Mucosa of rectum (tissue), 2 donors: ENCODE measurements at regions not wholly inside any gene's neighbourhood (a gene's known extent, or its start where the extent isn't known, plus 50 kb on each side); places are given as distances from the start of the nearest gene placed in this dataset.

Experiments used
- H3K27ac ChIP-seq, 2 donors: one replicate each; pipeline ENCODE4 v1.7.0; 2013; ENCODE audit warnings: inconsistent platforms in 2 of 2, low read depth in 2 of 2, low read length in 2 of 2
- H3K27me3 ChIP-seq, 2 donors: one replicate each; pipeline ENCODE4 v1.7.0; 2013; ENCODE audit warnings: low read length in 2 of 2; ENCODE audit not compliant: control insufficient read depth in 2 of 2, insufficient read depth in 2 of 2
- H3K36me3 ChIP-seq, 2 donors: one replicate each; pipeline ENCODE4 v1.7.0; 2013; ENCODE audit warnings: low read length in 2 of 2; ENCODE audit not compliant: control insufficient read depth in 2 of 2, insufficient read depth in 2 of 2
- H3K4me1 ChIP-seq, 2 donors: one replicate each; pipeline ENCODE4 v1.7.0; 2013; ENCODE audit warnings: low read length in 2 of 2, mild to moderate bottlenecking in 1 of 2; ENCODE audit not compliant: control insufficient read depth in 2 of 2, insufficient read depth in 2 of 2
- H3K4me3 ChIP-seq, 2 donors: one replicate each; pipeline ENCODE4 v1.7.0; 2013; ENCODE audit warnings: low read length in 2 of 2
- H3K9ac ChIP-seq, 2 donors: one replicate each; pipeline ENCODE4 v1.7.0; 2013; ENCODE audit warnings: low read length in 2 of 2, low read depth in 1 of 2, mild to moderate bottlenecking in 1 of 2
- H3K9me3 ChIP-seq, 2 donors: one replicate each; pipeline ENCODE4 v1.7.0; 2013; ENCODE audit warnings: low read length in 2 of 2; ENCODE audit not compliant: control insufficient read depth in 2 of 2
- donor health status: healthy.
- donor health status: Normal muscosa, but diverticular disease.

DNA sequence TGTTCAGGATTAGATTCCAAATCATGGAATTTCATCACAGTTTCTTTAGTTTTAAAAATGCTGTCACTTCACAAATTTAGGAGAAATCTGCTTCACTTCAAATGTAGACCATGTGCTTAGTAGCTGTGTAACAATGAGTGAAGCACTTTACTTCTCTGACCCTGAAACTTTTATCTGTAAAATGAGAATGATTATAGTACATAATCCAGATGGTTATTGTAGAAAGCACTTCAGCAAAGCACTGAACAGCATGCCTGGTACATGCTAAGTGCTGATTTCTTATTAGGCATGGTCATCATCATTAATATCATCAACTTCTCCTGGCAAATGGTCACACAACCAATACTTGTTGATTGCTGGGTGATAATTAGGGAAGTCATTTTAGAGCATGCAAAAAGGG, 705.0 kb downstream of the EPHA7 start:
- no peak overlapping the region for H3K27ac ChIP-seq
- H3K4me3 ChIP-seq, result no peak overlapping the region
- no peaks in the 10 kb centered on the region for H3K36me3 ChIP-seq
- H3K9me3 ChIP-seq, result no peaks in the 10 kb centered on the region
- no peak overlapping the region for H3K9ac ChIP-seq
- H3K4me1 ChIP-seq, result no peaks in the 10 kb centered on the region
- no peaks in the 10 kb centered on the region for H3K27me3 ChIP-seq

DNA sequence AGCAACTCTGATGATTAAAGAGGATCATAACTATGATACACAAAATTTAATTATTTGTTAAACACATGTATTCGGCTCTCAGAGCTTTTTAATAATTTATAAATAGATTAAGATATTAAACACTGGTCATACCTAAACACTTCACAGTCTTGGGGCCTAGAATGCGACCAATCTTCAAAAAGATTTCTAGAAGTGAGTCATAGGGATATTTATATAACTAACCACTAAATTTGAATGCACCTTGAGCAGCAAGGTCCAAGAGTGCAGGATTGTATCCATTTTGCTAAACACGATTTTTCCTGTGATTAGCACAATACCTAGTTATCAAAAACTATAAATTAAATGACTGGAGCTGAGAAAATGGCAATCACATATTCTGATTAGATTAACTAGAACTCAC, 709.3 kb downstream of the EPHA7 start:
- Histone ChIP-seq H3K4me3 (no peak overlapping the region), H3K36me3 (no peaks in the 10 kb centered on the region), H3K27ac (no peak overlapping the region), H3K9me3 (no peaks in the 10 kb centered on the region), H3K9ac (no peak overlapping the region), H3K27me3 (no peaks in the 10 kb centered on the region), H3K4me1 (no peaks in the 10 kb centered on the region)

DNA sequence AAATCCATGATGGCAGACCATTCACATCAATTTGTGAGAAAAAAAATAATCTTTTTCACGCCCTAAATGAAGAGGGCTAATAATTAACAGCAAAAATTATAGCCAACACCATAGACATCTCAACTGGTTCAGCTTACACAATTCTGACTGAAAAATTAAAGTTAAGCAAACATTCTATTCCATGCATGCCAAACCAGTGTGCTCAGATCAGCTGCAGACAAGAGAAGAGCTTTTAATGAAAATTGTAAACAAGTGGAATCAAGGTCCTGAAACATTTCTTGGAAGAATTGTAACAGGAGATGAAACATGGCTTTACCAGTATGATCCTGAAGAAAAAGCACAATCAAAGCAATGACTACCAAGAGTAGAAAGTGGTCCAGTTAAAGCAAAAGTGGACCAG, 710.4 kb downstream of the EPHA7 start:
- no peak overlapping the region for H3K27ac ChIP-seq
- H3K9ac ChIP-seq, result no peak overlapping the region
- H3K4me3 ChIP-seq, result no peak overlapping the region
- no peaks in the 10 kb centered on the region for H3K36me3 ChIP-seq
- H3K27me3 ChIP-seq, result no peaks in the 10 kb centered on the region
- no peaks in the 10 kb centered on the region for H3K4me1 ChIP-seq
- H3K9me3 ChIP-seq, result no peaks in the 10 kb centered on the region

GRCh38 chr6:92708270-92708669, 711.1 kb downstream of the EPHA7 start:
- Histone ChIP-seq H3K27ac (no peak overlapping the region), H3K4me3 (no peak overlapping the region), H3K36me3 (no peaks in the 10 kb centered on the region), H3K4me1 (no peaks in the 10 kb centered on the region), H3K27me3 (no peaks in the 10 kb centered on the region), H3K9ac (no peak overlapping the region), H3K9me3 (no peaks in the 10 kb centered on the region)

GRCh38 chr6:92706976-92707375, 712.4 kb downstream of the EPHA7 start:
- H3K27ac ChIP-seq, result no peak overlapping the region
- H3K4me3 ChIP-seq, result no peak overlapping the region
- no peaks in the 10 kb centered on the region for H3K27me3 ChIP-seq
- H3K9me3 ChIP-seq, result no peaks in the 10 kb centered on the region
- no peak overlapping the region for H3K9ac ChIP-seq
- no peaks in the 10 kb centered on the region for H3K4me1 ChIP-seq
- no peaks in the 10 kb centered on the region for H3K36me3 ChIP-seq

DNA sequence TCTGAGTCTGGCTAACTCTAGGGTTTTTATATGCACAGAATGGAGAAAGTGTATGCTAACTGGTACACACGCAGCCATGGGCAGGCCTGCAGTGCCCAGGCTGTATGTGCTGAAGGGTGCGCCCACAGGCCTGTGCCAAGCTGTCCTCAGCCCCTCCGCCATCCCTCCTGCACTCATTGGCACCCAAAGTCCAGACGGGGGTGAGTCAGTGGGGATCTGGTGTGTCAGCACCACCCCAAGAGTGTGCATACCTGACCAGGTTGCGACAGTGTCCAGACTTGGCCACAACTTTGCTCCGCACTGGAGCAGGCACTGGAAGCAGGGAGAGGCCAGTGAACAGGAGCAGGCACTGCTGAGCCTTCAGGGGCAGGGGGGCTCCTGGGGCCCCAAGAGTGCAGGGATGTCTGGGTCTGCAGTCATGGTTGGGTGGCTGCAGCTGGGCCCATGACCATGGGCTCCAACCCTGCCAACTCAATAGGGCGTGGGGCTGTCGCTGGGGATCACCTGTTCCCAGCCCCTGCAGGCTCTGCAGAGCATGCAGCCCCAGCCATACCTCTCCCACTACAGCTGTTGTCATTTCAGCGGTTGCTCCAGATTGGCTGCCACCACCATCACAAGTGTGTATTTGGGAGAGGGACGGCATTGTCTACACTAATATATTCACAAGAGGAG, 717.8 kb downstream of the EPHA7 start:
- no peaks in the 10 kb centered on the region for H3K4me1 ChIP-seq
- no peak overlapping the region for H3K4me3 ChIP-seq
- H3K27me3 ChIP-seq, result no peaks in the 10 kb centered on the region
- H3K9me3 ChIP-seq, result no peaks in the 10 kb centered on the region
- no peaks in the 10 kb centered on the region for H3K36me3 ChIP-seq
- no peak overlapping the region for H3K27ac ChIP-seq
- no peak overlapping the region for H3K9ac ChIP-seq

DNA sequence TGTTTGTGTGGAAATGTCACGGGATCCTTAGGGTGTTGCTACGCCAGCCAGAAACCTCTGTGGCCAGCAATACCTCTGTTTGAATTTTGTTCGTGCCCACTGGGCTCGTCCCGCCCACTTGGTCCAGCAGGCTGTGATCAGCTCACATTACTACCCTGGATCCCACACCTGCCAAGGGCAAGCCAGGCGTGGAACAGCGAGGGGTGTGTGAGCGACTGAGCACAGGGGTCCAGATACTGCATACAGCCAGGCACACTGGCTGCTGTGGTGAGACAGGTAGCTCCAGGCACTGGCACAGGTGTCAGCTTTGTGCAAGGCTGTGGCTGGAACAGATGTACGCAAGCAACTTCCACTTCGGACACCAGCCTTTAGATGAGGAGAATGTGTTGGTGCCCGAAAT, 718.9 kb downstream of the EPHA7 start:
- Histone ChIP-seq H3K9me3 (no peaks in the 10 kb centered on the region), H3K36me3 (no peaks in the 10 kb centered on the region), H3K9ac (no peak overlapping the region), H3K4me3 (no peak overlapping the region), H3K4me1 (no peaks in the 10 kb centered on the region), H3K27me3 (no peaks in the 10 kb centered on the region), H3K27ac (no peak overlapping the region)

DNA sequence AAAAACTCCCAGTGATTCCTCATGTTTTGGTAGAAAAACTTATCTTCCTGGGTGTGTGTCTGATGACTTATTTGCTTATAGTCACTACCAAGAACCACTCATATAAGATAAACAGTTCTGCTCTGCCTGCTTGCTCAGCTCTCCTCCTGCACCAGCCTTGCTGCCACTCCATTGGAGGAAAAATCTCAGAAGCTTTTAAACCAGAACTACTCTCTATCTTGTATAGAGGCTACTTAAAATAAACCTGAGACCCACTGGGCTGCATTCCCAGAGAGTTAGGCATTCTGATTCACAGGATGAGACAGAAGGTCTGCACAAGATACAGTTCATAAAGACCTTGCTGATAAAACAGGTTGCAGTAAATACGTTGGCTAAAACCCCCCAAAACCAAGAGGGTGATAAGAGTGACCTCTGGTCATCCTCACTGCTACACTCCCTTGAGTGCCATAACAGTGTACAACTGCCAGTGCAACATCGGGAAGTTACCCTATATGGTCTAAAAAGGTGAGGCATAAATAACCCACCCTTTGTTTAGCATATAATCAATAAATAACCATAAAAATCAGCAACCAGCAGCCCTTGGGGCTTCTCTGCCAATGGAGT, 728.3 kb downstream of the EPHA7 start:
- H3K4me3 ChIP-seq, result no peak overlapping the region
- no peaks in the 10 kb centered on the region for H3K9me3 ChIP-seq
- no peaks in the 10 kb centered on the region for H3K27me3 ChIP-seq
- no peaks in the 10 kb centered on the region for H3K36me3 ChIP-seq
- H3K9ac ChIP-seq, result no peak overlapping the region
- H3K4me1 ChIP-seq, result no peaks in the 10 kb centered on the region
- no peak overlapping the region for H3K27ac ChIP-seq

DNA sequence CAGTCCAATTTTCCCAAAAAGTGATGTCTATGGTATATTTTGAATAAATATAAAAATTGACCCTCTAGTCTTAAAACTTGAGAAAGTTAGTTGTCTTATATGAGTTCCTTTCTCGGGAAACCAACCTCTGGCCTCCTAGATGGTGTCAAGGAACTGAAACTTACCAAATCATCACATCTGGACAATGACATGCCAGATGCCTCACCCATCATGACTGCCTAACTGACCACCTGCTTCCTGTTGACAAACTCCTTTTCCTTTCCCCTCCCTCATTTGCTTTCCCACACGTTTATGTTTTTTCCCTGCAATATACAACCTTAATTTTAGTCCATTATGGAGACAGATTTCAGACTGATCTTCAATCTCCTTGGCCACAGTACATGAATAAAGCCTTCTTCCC, 731.0 kb downstream of the EPHA7 start:
- no peaks in the 10 kb centered on the region for H3K36me3 ChIP-seq

GRCh38 chr6:92687278-92687677, 732.1 kb downstream of the EPHA7 start:
- no peaks in the 10 kb centered on the region for H3K27me3 ChIP-seq
- H3K9me3 ChIP-seq, result no peaks in the 10 kb centered on the region
- H3K36me3 ChIP-seq, result no peaks in the 10 kb centered on the region
- no peak overlapping the region for H3K27ac ChIP-seq
- H3K9ac ChIP-seq, result no peak overlapping the region
- H3K4me1 ChIP-seq, result no peaks in the 10 kb centered on the region
- H3K4me3 ChIP-seq, result no peak overlapping the region

More for the DNA sequence above, 731.0 kb downstream of the EPHA7 start:
- Histone ChIP-seq H3K4me1 (no peaks in the 10 kb centered on the region), H3K27ac (no peak overlapping the region), H3K27me3 (no peaks in the 10 kb centered on the region), H3K9me3 (no peaks in the 10 kb centered on the region), H3K9ac (no peak overlapping the region), H3K4me3 (no peak overlapping the region)
